ENCODE measurements at regions not wholly inside any gene's neighbourhood (a gene's known extent, or its start where the extent isn't known, plus 50 kb on each side); places are given as distances from the start of the nearest gene placed in this dataset.

DNA sequence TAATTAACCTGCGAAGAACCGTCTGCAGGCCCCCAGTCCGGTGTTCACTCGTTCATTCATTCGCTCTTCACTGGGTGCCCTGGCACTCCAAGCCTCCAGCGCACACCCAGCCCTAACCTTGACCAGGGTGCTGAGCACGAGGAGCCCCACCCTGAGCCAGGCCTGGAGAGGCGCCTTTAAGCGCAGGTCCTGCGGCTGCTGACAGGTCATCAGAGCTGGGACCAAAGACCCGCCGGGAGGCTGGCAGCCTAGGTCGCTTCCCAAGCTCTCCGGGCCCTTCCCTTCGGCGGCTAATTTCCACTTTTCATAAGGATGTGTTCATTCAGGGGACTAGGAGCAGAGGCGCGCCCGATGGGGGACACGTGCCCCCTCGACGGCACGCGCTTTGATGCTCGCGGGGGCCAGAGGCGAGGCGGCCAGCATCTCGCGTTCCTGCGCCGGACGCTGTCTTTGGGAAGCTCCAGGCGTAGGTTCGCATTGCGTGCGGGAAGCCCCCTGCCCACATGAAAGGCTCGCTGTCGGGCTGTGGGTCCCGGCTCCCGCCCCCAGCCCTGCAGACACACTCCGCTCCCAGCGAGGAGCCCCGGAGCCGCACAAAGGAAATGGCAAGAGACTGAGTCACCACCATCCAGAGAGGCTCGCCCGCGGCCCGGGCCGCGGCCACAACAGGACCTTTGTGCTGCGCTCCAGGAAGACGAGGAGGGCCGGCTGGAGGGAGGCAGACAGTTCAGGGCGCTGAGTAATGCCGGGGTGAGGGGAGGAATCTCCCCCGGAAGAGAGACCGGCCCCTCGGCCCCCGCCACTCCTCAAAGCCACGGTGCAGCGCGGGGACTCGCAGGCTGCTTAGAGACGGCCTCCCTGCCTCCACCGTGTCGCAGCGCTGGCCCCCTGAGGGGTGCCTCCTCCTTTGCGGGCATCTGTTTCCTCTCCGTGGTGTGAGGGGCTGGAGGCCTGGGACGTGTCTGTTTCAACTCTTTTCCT, 266.4 kb upstream of the HES1 start:
- TF ChIP-seq, protein P1, sequence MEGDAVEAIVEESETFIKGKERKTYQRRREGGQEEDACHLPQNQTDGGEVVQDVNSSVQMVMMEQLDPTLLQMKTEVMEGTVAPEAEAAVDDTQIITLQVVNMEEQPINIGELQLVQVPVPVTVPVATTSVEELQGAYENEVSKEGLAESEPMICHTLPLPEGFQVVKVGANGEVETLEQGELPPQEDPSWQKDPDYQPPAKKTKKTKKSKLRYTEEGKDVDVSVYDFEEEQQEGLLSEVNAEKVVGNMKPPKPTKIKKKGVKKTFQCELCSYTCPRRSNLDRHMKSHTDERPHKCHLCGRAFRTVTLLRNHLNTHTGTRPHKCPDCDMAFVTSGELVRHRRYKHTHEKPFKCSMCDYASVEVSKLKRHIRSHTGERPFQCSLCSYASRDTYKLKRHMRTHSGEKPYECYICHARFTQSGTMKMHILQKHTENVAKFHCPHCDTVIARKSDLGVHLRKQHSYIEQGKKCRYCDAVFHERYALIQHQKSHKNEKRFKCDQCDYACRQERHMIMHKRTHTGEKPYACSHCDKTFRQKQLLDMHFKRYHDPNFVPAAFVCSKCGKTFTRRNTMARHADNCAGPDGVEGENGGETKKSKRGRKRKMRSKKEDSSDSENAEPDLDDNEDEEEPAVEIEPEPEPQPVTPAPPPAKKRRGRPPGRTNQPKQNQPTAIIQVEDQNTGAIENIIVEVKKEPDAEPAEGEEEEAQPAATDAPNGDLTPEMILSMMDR (IDR thresholded peaks at IDR 0.05; ENCODE audit: low read depth, low read length): no peak
- TF ChIP-seq, protein P2, sequence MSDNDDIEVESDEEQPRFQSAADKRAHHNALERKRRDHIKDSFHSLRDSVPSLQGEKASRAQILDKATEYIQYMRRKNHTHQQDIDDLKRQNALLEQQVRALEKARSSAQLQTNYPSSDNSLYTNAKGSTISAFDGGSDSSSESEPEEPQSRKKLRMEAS (IDR thresholded peaks at IDR 0.05; ENCODE audit: low read depth, low read length): no peak
- TF ChIP-seq POLR2A (IDR thresholded peaks at IDR 0.05; ENCODE audit: extremely low read depth, insufficient read length) (no peak), MYC (IDR thresholded peaks at IDR 0.05; ENCODE audit: low read depth, low read length) (no peak)
